ENCODE measurements at regions not wholly inside any gene's neighbourhood (a gene's known extent, or its start where the extent isn't known, plus 50 kb on each side); places are given as distances from the start of the nearest gene placed in this dataset.

- TF ChIP-seq EZH2 (optimal IDR thresholded peaks at IDR 0.05; ENCODE audit: low read depth, low read length) (no peak), CTCF (IDR thresholded peaks at IDR 0.05; ENCODE audit: low read length) (no peak), EZH2phosphoT487 (IDR thresholded peaks at IDR 0.05; ENCODE audit: low read length) (no peak)
These were observed 1343.3 kb upstream of the TMEFF2 start for GRCh38 chr2:193538061-193538460.
